Small intestine (tissue), 7 donors: ENCODE measurements at regions not wholly inside any gene's neighbourhood (a gene's known extent, or its start where the extent isn't known, plus 50 kb on each side); places are given as distances from the start of the nearest gene placed in this dataset.
A peak's percentile ranks its signal among the peaks of the same experiment; 100 is the strongest.

Source experiments
- DNase-seq, 2 donors: peaks; one replicate each; pipeline versions ENCODE4 v3.0.0 to v3.0.0-alpha.2; 2013
- FAIRE-seq: peaks from 2 replicates; lab custom pipeline; 2012; peaks lifted over from hg19 to GRCh38; lab: Jason Lieb, UNC
- H3K27ac ChIP-seq, 3 donors: one replicate each; pipeline ENCODE4 v1.5.1; 2013; ENCODE audit warnings: low read length in 2 of 3, mild to moderate bottlenecking in 2 of 3, control low read depth in 1 of 3, inconsistent platforms in 1 of 3, low read depth in 1 of 3, moderate library complexity in 1 of 3
- H3K27me3 ChIP-seq, 3 donors: one replicate each; pipeline ENCODE4 v1.6.1; 2013; ENCODE audit warnings: low read length in 3 of 3, inconsistent platforms in 1 of 3; ENCODE audit not compliant: control insufficient read depth in 3 of 3, insufficient read depth in 3 of 3
- H3K36me3 ChIP-seq, 3 donors: one replicate each; pipeline ENCODE4 v1.6.1; 2013; ENCODE audit warnings: low read length in 3 of 3, inconsistent platforms in 1 of 3, low read depth in 1 of 3, mild to moderate bottlenecking in 1 of 3, moderate library complexity in 1 of 3; ENCODE audit not compliant: control insufficient read depth in 3 of 3, insufficient read depth in 2 of 3
- H3K4me1 ChIP-seq, 3 donors: one replicate each; pipeline ENCODE4 v1.6.1; 2013; ENCODE audit warnings: low read length in 2 of 3, inconsistent platforms in 1 of 3, low read depth in 1 of 3, mild to moderate bottlenecking in 1 of 3, moderate library complexity in 1 of 3; ENCODE audit not compliant: control insufficient read depth in 3 of 3, insufficient read depth in 2 of 3
- H3K4me3 ChIP-seq, 3 donors: one replicate each; pipeline ENCODE4 v1.5.1; 2013; ENCODE audit warnings: low read length in 3 of 3, control low read depth in 1 of 3, inconsistent platforms in 1 of 3, low read depth in 1 of 3, mild to moderate bottlenecking in 1 of 3, moderate library complexity in 1 of 3
- H3K9me3 ChIP-seq, 2 donors: one replicate each; pipeline ENCODE4 v1.6.1; 2013; ENCODE audit warnings: low read depth in 1 of 2, low read length in 1 of 2; ENCODE audit not compliant: control insufficient read depth in 2 of 2, insufficient read depth in 1 of 2
- WGBS, 3 donors: extraction: QIAGEN DNeasy Blood & Tissue Kit; methylation state at CpG; one replicate each; pipeline ENCODE4 v1.1.7; 2013; 5-methylcytosine and 5-hydroxymethylcytosine counted together
- donor health status: healthy with polysubstance abuse.
- donor health status: control.
- donor health status: control.
- donor health status: Bipolar disorder and iron deficiency.
- donor health status: healthy.

- H3K36me3 ChIP-seq, result no peaks in the 10 kb centered on the region
- DNase-seq (peak; percentile 74 to 85), FAIRE-seq (no peak)
- peak overlapping the region in 1 of 3 donors; percentile 33 for H3K27ac ChIP-seq
- no peak overlapping the region for H3K4me3 ChIP-seq
- no peaks in the 10 kb centered on the region for H3K27me3 ChIP-seq
- peaks cover 0 to 22% of the 10 kb centered on the region in 2 donors for H3K9me3 ChIP-seq
- H3K4me1 ChIP-seq, result peaks cover 0 to 19% (median 2%) of the 10 kb centered on the region in 3 donors
- whole genome bisulfite sequencing, 3 donors, result 15 to 76% (median 42%) methylated on average over 2 of the region's 2 CpGs
Measured at GRCh38 chr14:81871706-81872105, 338.1 kb upstream of the SEL1L start.

GRCh38 chr14:81884382-81884781 is 350.7 kb upstream of the SEL1L start:
- 30 to 47% (median 45%) methylated on average over 1 of the region's 1 CpG for WGBS, 3 donors
- peaks cover 0 to 6% (median 0%) of the 10 kb centered on the region in 3 donors for H3K4me1 ChIP-seq
- no peak for FAIRE-seq
- no peaks in the 10 kb centered on the region for H3K27me3 ChIP-seq
- no peaks in the 10 kb centered on the region for H3K36me3 ChIP-seq
- H3K4me3 ChIP-seq, result no peak overlapping the region
- no peak overlapping the region for H3K27ac ChIP-seq
- H3K9me3 ChIP-seq, result peaks cover 0 to 7% of the 10 kb centered on the region in 2 donors
- peak in 1 of 2 donors; percentile 25 for DNase-seq

- Histone ChIP-seq H3K27ac (no peak overlapping the region), H3K4me3 (no peak overlapping the region), H3K36me3 (no peaks in the 10 kb centered on the region), H3K27me3 (no peaks in the 10 kb centered on the region), H3K4me1 (peaks cover 0 to 6% (median 0%) of the 10 kb centered on the region in 3 donors), H3K9me3 (peaks cover 0 to 7% of the 10 kb centered on the region in 2 donors)
- 15 to 64% (median 28%) methylated on average over 2 of the region's 2 CpGs for WGBS, 3 donors
- DNase-seq, result peak; percentile 35 to 77
- FAIRE-seq, result peak; percentile 30
Measured at GRCh38 chr14:81886588-81886987, 352.9 kb upstream of the SEL1L start.

GRCh38 chr14:81889529-81889928 is 355.9 kb upstream of the SEL1L start:
- 64 to 89% (median 71%) methylated on average over 2 of the region's 2 CpGs for WGBS, 3 donors
- Histone ChIP-seq H3K27ac (no peak overlapping the region), H3K4me1 (peaks cover 0 to 6% (median 0%) of the 10 kb centered on the region in 3 donors), H3K4me3 (no peak overlapping the region), H3K9me3 (peaks cover 0 to 5% of the 10 kb centered on the region in 2 donors), H3K27me3 (no peaks in the 10 kb centered on the region), H3K36me3 (no peaks in the 10 kb centered on the region)
- no peak for DNase-seq
- FAIRE-seq, result no peak

GRCh38 chr14:81890020-81890419 is 356.4 kb upstream of the SEL1L start:
- Histone ChIP-seq H3K4me1 (peaks cover 0 to 2% (median 0%) of the 10 kb centered on the region in 3 donors), H3K27ac (no peak overlapping the region), H3K27me3 (no peaks in the 10 kb centered on the region), H3K9me3 (peaks cover 0 to 5% of the 10 kb centered on the region in 2 donors), H3K36me3 (no peaks in the 10 kb centered on the region), H3K4me3 (no peak overlapping the region)
- FAIRE-seq, result no peak
- 60 to 76% (median 60%) methylated on average over 1 of the region's 1 CpG for WGBS, 3 donors
- DNase-seq, result no peak

GRCh38 chr14:81903477-81903876 is 369.8 kb upstream of the SEL1L start:
- DNase-seq (no peak), FAIRE-seq (no peak)
- no peaks in the 10 kb centered on the region for H3K36me3 ChIP-seq
- no peaks in the 10 kb centered on the region for H3K27me3 ChIP-seq
- no peak overlapping the region for H3K4me3 ChIP-seq
- peaks cover 0 to 10% of the 10 kb centered on the region in 2 donors for H3K9me3 ChIP-seq
- WGBS, 3 donors, result 82 to 90% (median 83%) methylated on average over 5 of the region's 5 CpGs
- no peaks in the 10 kb centered on the region for H3K4me1 ChIP-seq
- H3K27ac ChIP-seq, result no peak overlapping the region

GRCh38 chr14:81927070-81927469 is 393.4 kb upstream of the SEL1L start:
- 30 to 52% (median 41%) methylated on average over 1 of the region's 1 CpG for WGBS, 3 donors
- Histone ChIP-seq H3K36me3 (no peaks in the 10 kb centered on the region), H3K27ac (no peak overlapping the region), H3K27me3 (no peaks in the 10 kb centered on the region), H3K9me3 (no peaks in the 10 kb centered on the region), H3K4me3 (no peak overlapping the region), H3K4me1 (no peaks in the 10 kb centered on the region)
- DNase-seq (peak; percentile 12 to 29), FAIRE-seq (no peak)

- no peak overlapping the region for H3K27ac ChIP-seq
- H3K36me3 ChIP-seq, result no peaks in the 10 kb centered on the region
- WGBS, 3 donors, result 63 to 92% (median 81%) methylated on average over 1 of the region's 1 CpG
- no peak for DNase-seq
- no peak for FAIRE-seq
- H3K4me3 ChIP-seq, result no peak overlapping the region
- H3K4me1 ChIP-seq, result no peaks in the 10 kb centered on the region
- no peaks in the 10 kb centered on the region for H3K9me3 ChIP-seq
- no peaks in the 10 kb centered on the region for H3K27me3 ChIP-seq
Measured at GRCh38 chr14:81931828-81932227, 398.2 kb upstream of the SEL1L start.

- Histone ChIP-seq H3K27me3 (no peaks in the 10 kb centered on the region), H3K9me3 (no peaks in the 10 kb centered on the region), H3K27ac (no peak overlapping the region), H3K36me3 (no peaks in the 10 kb centered on the region), H3K4me1 (no peaks in the 10 kb centered on the region), H3K4me3 (no peak overlapping the region)
- no peak for DNase-seq
- WGBS, 3 donors, result 50 to 64% (median 56%) methylated on average over 1 of the region's 1 CpG
- no peak for FAIRE-seq
Measured at GRCh38 chr14:81936348-81936747, 402.7 kb upstream of the SEL1L start.
